Fibroblast of the aortic adventitia (primary cell): ENCODE measurements at regions not wholly inside any gene's neighbourhood (a gene's known extent, or its start where the extent isn't known, plus 50 kb on each side); places are given as distances from the start of the nearest gene placed in this dataset.

Experiments used
- DNase-seq: peaks from one replicate; pipeline ENCODE4 v3.0.0-alpha.2; 2010; ENCODE audit warnings: low read depth
- H3K4me3 ChIP-seq: 2 replicates; pipeline ENCODE4 v1.5.1; 2011; ENCODE audit warnings: low read depth, mild to moderate bottlenecking, control low read depth, low read length, moderate library complexity
- TF ChIP-seq, protein P1 (sequence below): IDR thresholded peaks from 2 replicates; pipeline ENCODE4 v1.5.1; 2011; ENCODE audit warnings: mild to moderate bottlenecking, low read length, control low read depth, inconsistent platforms; ENCODE audit not compliant: insufficient read depth

DNA sequence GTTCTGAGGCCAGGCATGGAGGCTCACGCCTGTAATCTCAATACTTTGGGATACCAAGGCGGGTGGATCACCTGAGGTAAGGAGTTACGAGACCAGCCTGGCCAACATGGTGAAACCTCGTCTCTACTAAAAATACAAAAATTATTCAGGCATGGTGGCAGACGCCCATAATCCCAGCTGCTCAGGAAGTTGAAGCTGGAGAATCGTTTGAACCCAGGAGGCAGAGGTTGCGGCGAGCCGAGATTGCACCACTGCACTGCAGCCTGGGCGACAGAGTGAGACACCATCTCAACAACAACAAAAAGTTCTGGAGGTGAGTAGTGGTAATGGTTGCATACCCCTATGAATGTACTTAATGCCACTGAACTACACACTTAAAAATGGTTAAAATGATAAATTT is 60.3 kb upstream of the SP4 start:
- no peak overlapping the region for H3K4me3 ChIP-seq
- TF ChIP-seq, protein P1, sequence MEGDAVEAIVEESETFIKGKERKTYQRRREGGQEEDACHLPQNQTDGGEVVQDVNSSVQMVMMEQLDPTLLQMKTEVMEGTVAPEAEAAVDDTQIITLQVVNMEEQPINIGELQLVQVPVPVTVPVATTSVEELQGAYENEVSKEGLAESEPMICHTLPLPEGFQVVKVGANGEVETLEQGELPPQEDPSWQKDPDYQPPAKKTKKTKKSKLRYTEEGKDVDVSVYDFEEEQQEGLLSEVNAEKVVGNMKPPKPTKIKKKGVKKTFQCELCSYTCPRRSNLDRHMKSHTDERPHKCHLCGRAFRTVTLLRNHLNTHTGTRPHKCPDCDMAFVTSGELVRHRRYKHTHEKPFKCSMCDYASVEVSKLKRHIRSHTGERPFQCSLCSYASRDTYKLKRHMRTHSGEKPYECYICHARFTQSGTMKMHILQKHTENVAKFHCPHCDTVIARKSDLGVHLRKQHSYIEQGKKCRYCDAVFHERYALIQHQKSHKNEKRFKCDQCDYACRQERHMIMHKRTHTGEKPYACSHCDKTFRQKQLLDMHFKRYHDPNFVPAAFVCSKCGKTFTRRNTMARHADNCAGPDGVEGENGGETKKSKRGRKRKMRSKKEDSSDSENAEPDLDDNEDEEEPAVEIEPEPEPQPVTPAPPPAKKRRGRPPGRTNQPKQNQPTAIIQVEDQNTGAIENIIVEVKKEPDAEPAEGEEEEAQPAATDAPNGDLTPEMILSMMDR = no peak
- no peak for DNase-seq

DNA sequence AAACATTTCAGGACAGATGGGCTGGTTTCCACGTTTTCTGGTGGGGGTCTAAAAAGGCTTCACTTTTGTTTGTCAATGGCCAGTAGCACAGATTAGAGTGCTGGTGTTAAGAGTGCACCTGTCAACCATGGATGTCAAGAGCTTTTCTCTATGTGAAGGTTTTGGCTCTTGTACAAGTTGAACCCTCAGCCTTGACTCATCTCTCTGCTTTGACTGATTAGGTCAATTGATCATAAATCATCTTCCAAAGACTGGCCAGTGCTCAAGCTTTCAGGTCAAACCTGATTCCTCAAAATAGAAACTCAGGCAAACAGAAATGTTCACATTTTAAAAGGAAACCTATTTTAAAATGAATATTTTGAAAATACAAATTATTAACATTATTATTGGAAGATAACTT is 59.6 kb upstream of the SP4 start:
- TF ChIP-seq, protein P1 = no peak
- no peak overlapping the region for H3K4me3 ChIP-seq
- DNase-seq = no peak

DNA sequence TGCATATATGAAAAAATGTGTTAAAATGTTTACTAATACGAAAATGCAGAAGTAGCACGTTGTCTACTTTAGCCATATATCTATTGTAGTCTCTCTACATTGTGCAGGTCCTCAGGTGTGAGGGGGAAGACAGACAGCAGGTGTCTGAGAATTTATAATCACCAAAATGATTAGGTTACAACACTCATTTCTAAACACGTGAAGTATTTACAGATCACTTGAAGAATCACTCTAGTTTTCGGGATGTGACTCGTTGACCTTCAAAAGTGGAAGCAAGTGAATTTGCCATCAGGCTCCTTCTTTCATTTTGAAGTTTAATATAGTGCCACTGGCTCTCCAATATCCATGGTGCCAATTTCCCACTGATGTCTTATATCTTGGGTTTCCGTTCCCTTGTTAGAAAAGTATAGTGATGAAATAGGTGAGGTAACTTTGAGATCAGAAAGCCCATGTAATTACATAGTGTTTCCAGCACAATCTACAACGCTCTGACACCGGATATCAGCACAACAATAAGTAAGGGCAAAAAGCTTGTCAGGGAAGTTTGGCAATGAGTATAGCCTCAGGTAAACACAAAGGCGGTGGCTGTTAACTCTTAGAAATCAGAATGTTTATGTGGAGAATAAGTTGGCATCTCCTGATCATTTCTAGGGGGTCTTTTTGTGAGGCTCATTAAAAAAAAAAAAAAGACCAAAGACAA is 57.5 kb upstream of the SP4 start:
- TF ChIP-seq, protein P1 = no peak
- DNase-seq = no peak
- no peak overlapping the region for H3K4me3 ChIP-seq

DNA sequence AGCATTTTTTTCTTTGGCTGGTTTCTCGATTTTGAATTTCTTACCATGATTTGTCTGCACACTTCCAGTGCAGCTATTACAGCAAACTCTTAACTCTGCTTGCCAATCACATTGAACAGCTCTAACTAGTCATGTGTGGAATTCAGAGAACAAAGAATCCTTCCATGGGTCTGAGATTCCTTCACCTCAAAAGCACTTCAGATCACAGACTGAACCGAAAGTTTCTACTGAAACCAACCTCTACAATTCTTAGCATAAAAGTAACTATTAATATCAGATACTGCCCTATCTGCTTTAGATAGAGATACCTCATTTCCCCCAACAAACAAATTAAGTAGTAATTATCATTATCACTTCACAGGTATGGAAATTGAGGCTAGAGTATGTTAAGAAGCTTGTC is 56.5 kb upstream of the SP4 start:
- TF ChIP-seq, protein P1 = no peak
- no peak overlapping the region for H3K4me3 ChIP-seq
- no peak for DNase-seq

DNA sequence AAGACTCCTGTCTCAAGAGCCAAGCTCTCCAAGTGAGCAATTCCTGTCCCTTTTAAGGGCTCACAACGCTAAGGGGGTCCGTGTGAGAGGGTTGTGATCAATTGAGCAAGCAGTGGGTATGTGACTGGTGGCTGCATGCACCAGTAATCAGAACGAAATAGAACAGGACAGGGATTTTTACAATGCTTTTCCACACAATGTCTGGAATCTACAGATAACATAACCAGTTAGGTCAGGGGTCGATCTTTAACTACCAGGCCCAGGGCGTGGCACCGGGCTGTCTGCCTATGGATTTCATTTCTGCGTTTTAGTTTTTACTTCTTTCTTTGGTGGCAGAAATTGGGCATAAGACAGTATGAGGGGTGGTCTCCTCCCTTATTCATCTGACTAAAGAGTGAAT is 54.9 kb upstream of the SP4 start:
- DNase-seq = no peak
- TF ChIP-seq, protein P1 = no peak
- no peak overlapping the region for H3K4me3 ChIP-seq

DNA sequence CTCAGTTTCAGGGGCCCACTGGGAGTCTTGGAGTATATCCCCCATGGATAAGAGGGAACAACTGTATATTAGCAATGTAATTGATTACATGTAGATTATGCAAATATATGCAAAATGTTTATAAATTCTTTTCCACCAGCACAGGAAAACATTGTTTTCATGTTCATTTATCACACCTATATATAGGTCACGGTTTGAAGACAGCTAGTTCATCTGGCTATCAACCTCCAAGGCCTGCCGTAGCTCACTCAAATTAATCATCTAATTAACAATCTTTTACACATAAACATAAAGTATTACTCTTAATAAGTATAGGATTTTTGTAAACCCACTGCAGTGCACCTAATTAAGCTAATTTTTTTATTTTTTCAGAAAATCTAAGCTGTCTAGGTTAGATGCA is 53.7 kb upstream of the SP4 start:
- H3K4me3 ChIP-seq = no peak overlapping the region
- DNase-seq = no peak
- TF ChIP-seq, protein P1 = no peak

DNA sequence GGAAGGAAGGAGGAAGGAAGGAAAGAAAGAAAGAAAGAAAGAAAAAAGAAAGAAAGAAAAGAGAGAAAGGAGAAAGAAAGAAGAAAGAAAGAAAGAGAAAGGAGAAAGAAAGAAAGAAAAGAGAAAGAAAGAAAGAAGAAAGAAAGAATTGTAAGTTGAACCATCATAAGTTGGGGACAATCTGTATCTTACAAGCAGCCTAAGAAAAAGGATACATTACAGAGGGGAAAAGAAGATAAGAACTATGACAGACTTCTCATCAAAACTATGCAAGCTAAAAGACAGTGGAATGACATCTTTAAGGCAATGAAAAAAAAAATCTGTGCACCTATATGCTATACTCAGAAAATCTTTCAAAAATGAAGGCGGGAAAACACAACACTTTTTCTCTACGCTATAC is 50.3 kb upstream of the SP4 start:
- TF ChIP-seq, protein P1 = no peak
- no peak overlapping the region for H3K4me3 ChIP-seq
- DNase-seq = no peak
